ENCODE measurements at regions not wholly inside any gene's neighbourhood (a gene's known extent, or its start where the extent isn't known, plus 50 kb on each side); places are given as distances from the start of the nearest gene placed in this dataset.

- TF ChIP-seq EZH2 (IDR thresholded peaks at IDR 0.05; ENCODE audit: insufficient read depth, poor library complexity, severe bottlenecking) (no peak), EZH2phosphoT487 (IDR thresholded peaks at IDR 0.05; ENCODE audit: insufficient read depth, low read depth) (no peak)
Measured at GRCh38 chr12:87428701-87429277, 600.4 kb downstream of the C12orf50 start.
